HUES64 (cell line): ENCODE measurements at regions not wholly inside any gene's neighbourhood (a gene's known extent, or its start where the extent isn't known, plus 50 kb on each side); places are given as distances from the start of the nearest gene placed in this dataset.
A peak's percentile ranks its signal among the peaks of the same experiment; 100 is the strongest.

Experiments used
- H3K27ac ChIP-seq: 2 replicates; pipeline ENCODE4 v1.7.0; 2013; ENCODE audit warnings: low read depth, low read length, inconsistent platforms
- H3K27me3 ChIP-seq: 2 replicates; pipeline ENCODE4 v1.6.1; 2013; ENCODE audit warnings: mild to moderate bottlenecking, low read length; ENCODE audit not compliant: insufficient read depth
- H3K36me3 ChIP-seq: 2 replicates; pipeline ENCODE4 v1.6.1; 2013; ENCODE audit warnings: mild to moderate bottlenecking, low read length; ENCODE audit not compliant: insufficient read depth
- H3K4me1 ChIP-seq: 2 replicates; pipeline ENCODE4 v1.6.1; 2013; ENCODE audit warnings: mild to moderate bottlenecking, low read length, moderate library complexity; ENCODE audit not compliant: insufficient read depth
- H3K4me3 ChIP-seq: 2 replicates; pipeline ENCODE4 v1.5.1; 2013; ENCODE audit warnings: mild to moderate bottlenecking, low read length, moderate library complexity
- H3K9ac ChIP-seq: 2 replicates; pipeline ENCODE4 v1.6.1; 2013; ENCODE audit warnings: mild to moderate bottlenecking, low read depth, low read length
- H3K9me3 ChIP-seq: 2 replicates; pipeline ENCODE4 v1.6.1; 2013; ENCODE audit warnings: low read depth, low read length; ENCODE audit not compliant: insufficient read depth
- WGBS: fragments of 150-250, 120-280 bp; methylation state at CpG from one replicate; pipeline ENCODE4 v1.1.7; 2013; ENCODE audit warnings: missing lambda C conversion rate; 5-methylcytosine and 5-hydroxymethylcytosine counted together

- Histone ChIP-seq H3K9me3 (no peaks in the 10 kb centered on the region), H3K4me1 (peaks cover 10% of the 10 kb centered on the region), H3K4me3 (no peak overlapping the region), H3K27ac (no peak overlapping the region), H3K9ac (no peak overlapping the region), H3K27me3 (no peaks in the 10 kb centered on the region), H3K36me3 (no peaks in the 10 kb centered on the region)
- no CpG with 5 or more reads among the region's 2 CpGs for WGBS
Observed at GRCh38 chr1:175826705-175827104, 83.3 kb upstream of the TNR start.

- no peaks in the 10 kb centered on the region for H3K36me3 ChIP-seq
- H3K4me3 ChIP-seq = no peak overlapping the region
- peaks cover 3% of the 10 kb centered on the region; the same call in 1 of the 2 replicates for H3K9me3 ChIP-seq
- no peaks in the 10 kb centered on the region for H3K27me3 ChIP-seq
- H3K27ac ChIP-seq = no peak overlapping the region
- H3K9ac ChIP-seq = no peak overlapping the region
- H3K4me1 ChIP-seq = peaks cover 2% of the 10 kb centered on the region; the same call in 1 of the 2 replicates
- 63% methylated on average over 3 of the region's 3 CpGs for WGBS
Observed at GRCh38 chr1:175824079-175824478, 80.7 kb upstream of the TNR start.

- no peak overlapping the region for H3K4me3 ChIP-seq
- H3K36me3 ChIP-seq = no peaks in the 10 kb centered on the region
- no peak overlapping the region for H3K9ac ChIP-seq
- H3K4me1 ChIP-seq = peaks cover 8% of the 10 kb centered on the region; the same call in 1 of the 2 replicates
- H3K9me3 ChIP-seq = peaks cover 3% of the 10 kb centered on the region; the same call in 1 of the 2 replicates
- H3K27ac ChIP-seq = no peak overlapping the region
- no peaks in the 10 kb centered on the region for H3K27me3 ChIP-seq
Observed at GRCh38 chr1:175823406-175823805, 80.0 kb upstream of the TNR start.

- H3K9ac ChIP-seq = no peak overlapping the region
- H3K36me3 ChIP-seq = no peaks in the 10 kb centered on the region
- H3K27ac ChIP-seq = no peak overlapping the region
- no peak overlapping the region for H3K4me3 ChIP-seq
- 94% methylated on average over 2 of the region's 2 CpGs for WGBS
- H3K9me3 ChIP-seq = peaks cover 3% of the 10 kb centered on the region; the same call in 1 of the 2 replicates
- peaks cover 8% of the 10 kb centered on the region; the same call in 1 of the 2 replicates for H3K4me1 ChIP-seq
- no peaks in the 10 kb centered on the region for H3K27me3 ChIP-seq
Observed at GRCh38 chr1:175822580-175822979, 79.2 kb upstream of the TNR start.

- no peak overlapping the region for H3K9ac ChIP-seq
- H3K4me1 ChIP-seq = peaks cover 8% of the 10 kb centered on the region; the same call in 1 of the 2 replicates
- H3K27me3 ChIP-seq = no peaks in the 10 kb centered on the region
- no peak overlapping the region for H3K27ac ChIP-seq
- H3K9me3 ChIP-seq = peaks cover 3% of the 10 kb centered on the region; the same call in 1 of the 2 replicates
- no peaks in the 10 kb centered on the region for H3K36me3 ChIP-seq
- 98% methylated on average over 4 of the region's 6 CpGs for WGBS
- no peak overlapping the region for H3K4me3 ChIP-seq
Observed at GRCh38 chr1:175820456-175821025, 77.1 kb upstream of the TNR start.

- Histone ChIP-seq H3K4me3 (no peak overlapping the region), H3K9ac (no peak overlapping the region), H3K36me3 (no peaks in the 10 kb centered on the region), H3K9me3 (peaks cover 3% of the 10 kb centered on the region; the same call in 1 of the 2 replicates), H3K27me3 (no peaks in the 10 kb centered on the region), H3K4me1 (peaks cover 8% of the 10 kb centered on the region; the same call in 1 of the 2 replicates), H3K27ac (no peak overlapping the region)
- 69% methylated on average over 1 of the region's 1 CpG for WGBS
Observed at GRCh38 chr1:175818929-175819328, 75.5 kb upstream of the TNR start.

- peaks cover 8% of the 10 kb centered on the region; the same call in 1 of the 2 replicates for H3K4me1 ChIP-seq
- no peak overlapping the region for H3K9ac ChIP-seq
- H3K27ac ChIP-seq = no peak overlapping the region
- 87% methylated on average over 2 of the region's 2 CpGs for WGBS
- no peak overlapping the region for H3K4me3 ChIP-seq
- no peaks in the 10 kb centered on the region for H3K36me3 ChIP-seq
- peaks cover 6% of the 10 kb centered on the region; the same call in 1 of the 2 replicates for H3K9me3 ChIP-seq
- H3K27me3 ChIP-seq = no peaks in the 10 kb centered on the region
Observed at GRCh38 chr1:175817445-175817844, 74.0 kb upstream of the TNR start.

- Histone ChIP-seq H3K36me3 (no peaks in the 10 kb centered on the region), H3K9me3 (peaks cover 3% of the 10 kb centered on the region; the same call in 1 of the 2 replicates), H3K4me3 (no peak overlapping the region), H3K27me3 (peaks cover 5% of the 10 kb centered on the region; the same call in 1 of the 2 replicates), H3K27ac (no peak overlapping the region), H3K4me1 (peaks cover 8% of the 10 kb centered on the region; the same call in 1 of the 2 replicates), H3K9ac (no peak overlapping the region)
- WGBS = 64% methylated on average over 3 of the region's 3 CpGs
Observed at GRCh38 chr1:175814885-175815284, 71.5 kb upstream of the TNR start.

- peaks cover 8% of the 10 kb centered on the region; the same call in 1 of the 2 replicates for H3K27me3 ChIP-seq
- H3K27ac ChIP-seq = no peak overlapping the region
- no CpG with 5 or more reads among the region's 2 CpGs for WGBS
- H3K36me3 ChIP-seq = no peaks in the 10 kb centered on the region
- no peak overlapping the region for H3K4me3 ChIP-seq
- H3K4me1 ChIP-seq = peaks cover 11% of the 10 kb centered on the region
- peaks cover 3% of the 10 kb centered on the region; the same call in 1 of the 2 replicates for H3K9me3 ChIP-seq
- no peak overlapping the region for H3K9ac ChIP-seq
Observed at GRCh38 chr1:175812936-175813335, 69.5 kb upstream of the TNR start.

- Histone ChIP-seq H3K9me3 (peaks cover 3% of the 10 kb centered on the region; the same call in 1 of the 2 replicates), H3K4me1 (peaks cover 11% of the 10 kb centered on the region), H3K9ac (no peak overlapping the region), H3K36me3 (no peaks in the 10 kb centered on the region), H3K27ac (no peak overlapping the region), H3K27me3 (peaks cover 18% of the 10 kb centered on the region; the same call in 1 of the 2 replicates), H3K4me3 (no peak overlapping the region)
- 97% methylated on average over 2 of the region's 2 CpGs for WGBS
Observed at GRCh38 chr1:175810305-175810704, 66.9 kb upstream of the TNR start.

- Histone ChIP-seq H3K27ac (peak overlapping the region; percentile 72; the same call in 1 of the 2 replicates), H3K9ac (no peak overlapping the region), H3K9me3 (peaks cover 3% of the 10 kb centered on the region; the same call in 1 of the 2 replicates), H3K4me3 (no peak overlapping the region), H3K4me1 (peaks cover 11% of the 10 kb centered on the region), H3K36me3 (no peaks in the 10 kb centered on the region), H3K27me3 (peaks cover 18% of the 10 kb centered on the region; the same call in 1 of the 2 replicates)
Observed at GRCh38 chr1:175808999-175809398, 65.6 kb upstream of the TNR start.
